Chondrocyte (in vitro differentiated cells): ENCODE measurements at regions not wholly inside any gene's neighbourhood (a gene's known extent, or its start where the extent isn't known, plus 50 kb on each side); places are given as distances from the start of the nearest gene placed in this dataset.

Source experiments
- DNase-seq: peaks from one replicate; pipeline ENCODE4 v3.0.0; 2021; ENCODE audit warnings: mixed read lengths, low spot score
- H3K27ac Mint-ChIP-seq: one replicate; pipeline ENCODE4 v1.8.0; 2021; ENCODE audit warnings: mild to moderate bottlenecking, moderate library complexity, mixed read lengths; ENCODE audit not compliant: unreplicated experiment
- H3K27me3 Mint-ChIP-seq: 2 replicates; pipeline ENCODE4 v1.8.0; 2021; ENCODE audit warnings: low read depth, mixed read lengths
- H3K36me3 Mint-ChIP-seq: 2 replicates; pipeline ENCODE4 v1.8.0; 2021; ENCODE audit warnings: low read depth, mixed read lengths
- H3K4me1 Mint-ChIP-seq: 2 replicates; pipeline ENCODE4 v1.8.0; 2021; ENCODE audit warnings: low read depth, mild to moderate bottlenecking, mixed read lengths
- H3K4me3 Mint-ChIP-seq: one replicate; pipeline ENCODE4 v1.8.0; 2021; ENCODE audit warnings: mild to moderate bottlenecking, moderate library complexity, mixed read lengths; ENCODE audit not compliant: unreplicated experiment
- H3K9me3 Mint-ChIP-seq: 2 replicates; pipeline ENCODE4 v1.8.0; 2021; ENCODE audit warnings: low read depth, mixed read lengths
- CTCF ChIP-seq: fragments of 200-600 bp; sonication (generic); IDR thresholded peaks from 2 replicates; pipeline ENCODE4 v1.5.0; 2021; ENCODE audit warnings: antibody characterized with exemption, mild to moderate bottlenecking, moderate library complexity

GRCh38 chr5:89513299-89514044 lies 630.5 kb upstream of the MEF2C start:
- no peak for DNase-seq
- Mint-ChIP-seq H3K4me3 (no peak overlapping the region), H3K27me3 (no peaks in the 10 kb centered on the region), H3K4me1 (no peaks in the 10 kb centered on the region), H3K36me3 (no peaks in the 10 kb centered on the region), H3K9me3 (no peaks in the 10 kb centered on the region), H3K27ac (no peak overlapping the region)
- TF ChIP-seq CTCF = no peak

GRCh38 chr5:89504051-89504450 lies 621.1 kb upstream of the MEF2C start:
- TF ChIP-seq CTCF = no peak
- DNase-seq = no peak
- no peak overlapping the region for H3K4me3 Mint-ChIP-seq
- peaks cover 6% of the 10 kb centered on the region for H3K4me1 Mint-ChIP-seq
- H3K27ac Mint-ChIP-seq = no peak overlapping the region
- H3K36me3 Mint-ChIP-seq = no peaks in the 10 kb centered on the region
- H3K27me3 Mint-ChIP-seq = no peaks in the 10 kb centered on the region
- H3K9me3 Mint-ChIP-seq = no peaks in the 10 kb centered on the region

- Mint-ChIP-seq H3K36me3 (no peaks in the 10 kb centered on the region), H3K27ac (no peak overlapping the region), H3K4me1 (peaks cover 6% of the 10 kb centered on the region), H3K27me3 (no peaks in the 10 kb centered on the region), H3K9me3 (peaks cover 4% of the 10 kb centered on the region), H3K4me3 (no peak overlapping the region)
- TF ChIP-seq CTCF = no peak
- no peak for DNase-seq
These were observed 616.8 kb upstream of the MEF2C start for GRCh38 chr5:89499787-89500186.

- TF ChIP-seq CTCF = no peak
- Mint-ChIP-seq H3K27me3 (no peaks in the 10 kb centered on the region), H3K9me3 (peaks cover 4% of the 10 kb centered on the region), H3K4me3 (no peak overlapping the region), H3K27ac (no peak overlapping the region), H3K4me1 (peaks cover 6% of the 10 kb centered on the region), H3K36me3 (no peaks in the 10 kb centered on the region)
- no peak for DNase-seq
These were observed 615.7 kb upstream of the MEF2C start for GRCh38 chr5:89498699-89499098.

GRCh38 chr5:89493414-89493813 lies 610.4 kb upstream of the MEF2C start:
- DNase-seq = no peak
- H3K36me3 Mint-ChIP-seq = no peaks in the 10 kb centered on the region
- no peak for TF ChIP-seq CTCF
- H3K4me1 Mint-ChIP-seq = no peaks in the 10 kb centered on the region
- no peak overlapping the region for H3K4me3 Mint-ChIP-seq
- H3K9me3 Mint-ChIP-seq = peaks cover 6% of the 10 kb centered on the region
- H3K27ac Mint-ChIP-seq = no peak overlapping the region
- no peaks in the 10 kb centered on the region for H3K27me3 Mint-ChIP-seq
